NCI-H1417 (cell line): ENCODE measurements at regions not wholly inside any gene's neighbourhood (a gene's known extent, or its start where the extent isn't known, plus 50 kb on each side); places are given as distances from the start of the nearest gene placed in this dataset.

ENCODE experiments used
- DNase-seq, 3 experiments: peaks; one replicate each; lab custom pipeline; 2025; lab: John Stamatoyannopoulos, UW

- DNase-seq = no peak
Observed at GRCh38 chr5:54927097-54927746, 58.2 kb downstream of the ESM1 start.

- DNase-seq = no peak
Observed at GRCh38 chr5:54924487-54924886, 60.9 kb downstream of the ESM1 start.

- no peak for DNase-seq
Observed at GRCh38 chr5:54917323-54917722, 68.1 kb downstream of the ESM1 start.

GRCh38 chr5:54915466-54916027 is 69.8 kb downstream of the ESM1 start:
- DNase-seq = no peak

GRCh38 chr5:54912021-54912420 is 73.4 kb downstream of the ESM1 start:
- DNase-seq = no peak

GRCh38 chr5:54909911-54910870 is 75.2 kb downstream of the ESM1 start:
- DNase-seq = no peak

GRCh38 chr5:54908774-54909525 is 76.4 kb downstream of the ESM1 start:
- DNase-seq = no peak

GRCh38 chr5:54905942-54906537 is 79.4 kb downstream of the ESM1 start:
- peak; percentile 8 to 83 (median 57) for DNase-seq

- DNase-seq = no peak
Observed at GRCh38 chr5:54905246-54905795, 80.1 kb downstream of the ESM1 start.

- peak in 1 of 3 experiments; percentile 3 for DNase-seq
Observed at GRCh38 chr5:54904425-54904824, 81.0 kb downstream of the ESM1 start.

- peak in 2 of 3 experiments; percentile 17 to 96 for DNase-seq
Observed at GRCh38 chr5:54902791-54903473, 82.5 kb downstream of the ESM1 start.

GRCh38 chr5:54900984-54901725 is 84.2 kb downstream of the ESM1 start:
- DNase-seq = no peak

- no peak for DNase-seq
Observed at GRCh38 chr5:54897001-54897400, 88.4 kb downstream of the ESM1 start.

- DNase-seq = peak; percentile 23 to 72 (median 51)
Observed at GRCh38 chr5:54895816-54896341, 89.5 kb downstream of the ESM1 start.

- DNase-seq = peak in 1 of 3 experiments; percentile 3
Observed at GRCh38 chr5:54894957-54895815, 90.2 kb downstream of the ESM1 start.

- no peak for DNase-seq
Observed at GRCh38 chr5:54889826-54890225, 95.6 kb downstream of the ESM1 start.

GRCh38 chr5:54887663-54888062 is 97.7 kb downstream of the ESM1 start:
- no peak for DNase-seq

- DNase-seq = no peak
Observed at GRCh38 chr5:54886866-54887265, 98.5 kb downstream of the ESM1 start.

GRCh38 chr5:54885636-54886035 is 99.8 kb downstream of the ESM1 start:
- no peak for DNase-seq
